Upper lobe of left lung (tissue), 6 donors: ENCODE measurements at regions not wholly inside any gene's neighbourhood (a gene's known extent, or its start where the extent isn't known, plus 50 kb on each side); places are given as distances from the start of the nearest gene placed in this dataset.

Experiments
- ATAC-seq, 2 donors: fragments of 200-7000 bp; cut with Tn5 transposase; one replicate each; pipeline ENCODE4 v1.9.1; 2022; ENCODE audit warnings: mild to moderate bottlenecking in 2 of 2, moderate library complexity in 2 of 2; ENCODE audit not compliant: low FRiP score in 2 of 2
- DNase-seq, 2 donors: peaks; one replicate each; pipeline ENCODE4 v3.0.0-alpha.2; 2019 to 2020
- H3K27ac ChIP-seq, 4 donors: fragments of 200-600 bp; sonication (generic); one replicate each; pipeline ENCODE4 v1.5.1; 2016 to 2019
- H3K27me3 ChIP-seq, 4 donors: fragments of 200-600 bp; sonication (generic); one replicate each; pipeline ENCODE4 v1.5.1; 2017 to 2019
- H3K36me3 ChIP-seq, 4 donors: fragments of 200-600 bp; sonication (generic); one replicate each; pipeline ENCODE4 v1.5.1; 2016 to 2019
- H3K4me1 ChIP-seq, 4 donors: fragments of 200-600 bp; sonication (generic); one replicate each; pipeline ENCODE4 v1.5.1; 2018 to 2019
- H3K4me3 ChIP-seq, 4 donors: fragments of 200-600 bp; sonication (generic); one replicate each; pipeline ENCODE4 v1.5.1; 2017 to 2019; ENCODE audit warnings: mild to moderate bottlenecking in 2 of 4, moderate library complexity in 1 of 4
- H3K9me3 ChIP-seq, 4 donors: fragments of 200-600 bp; sonication (generic); one replicate each; pipeline ENCODE4 v1.5.1; 2018 to 2019
- CTCF ChIP-seq, 6 experiments: fragments of 450-650 bp in 4 of 6; fragments of 200-600 bp in 2 of 6; sonication (generic) in 2 of 6; IDR thresholded peaks; one replicate each; pipeline ENCODE4 v1.5.1; 2016 to 2019; ENCODE audit warnings: antibody characterized with exemption in 6 of 6
- EP300 ChIP-seq, 4 donors: sonication (generic); formaldehyde crosslinking; IDR thresholded peaks; one replicate each; pipeline ENCODE4 v1.5.1; 2017; ENCODE audit warnings: antibody characterized with exemption in 4 of 4, control low read depth in 2 of 4
- POLR2A ChIP-seq, 4 donors: fragments of 450-650 bp; IDR thresholded peaks; one replicate each; pipeline ENCODE4 v1.5.1; 2016 to 2017; ENCODE audit warnings: antibody characterized with exemption in 4 of 4, mild to moderate bottlenecking in 2 of 4
- POLR2AphosphoS5 ChIP-seq, 2 donors: sonication (generic); formaldehyde crosslinking; IDR thresholded peaks; one replicate each; pipeline ENCODE4 v1.5.1; 2017; ENCODE audit warnings: antibody characterized with exemption in 2 of 2
- WGBS, 2 donors: methylation state at CpG; one replicate each; pipeline ENCODE4 v1.1.5; 2017 to 2018; 5-methylcytosine and 5-hydroxymethylcytosine counted together
- donor health status: DM: no; HTN: no; CAD: no; lungs with moderate emphysema.
- donor health status: DM: no; HTN: yes; CAD: no; lungs with severe emphysema.

- TF ChIP-seq POLR2AphosphoS5 (IDR thresholded peaks at IDR 0.05) (no peak), EP300 (IDR thresholded peaks at IDR 0.05) (no peak), POLR2A (IDR thresholded peaks at IDR 0.05) (no peak), CTCF (IDR thresholded peaks at IDR 0.05) (no peak)
- WGBS, 2 donors: 28 to 34% methylated on average over 2 of the region's 2 CpGs
Measured at GRCh38 chr10:83289373-83289772, 849.9 kb upstream of the GHITM start.

DNA sequence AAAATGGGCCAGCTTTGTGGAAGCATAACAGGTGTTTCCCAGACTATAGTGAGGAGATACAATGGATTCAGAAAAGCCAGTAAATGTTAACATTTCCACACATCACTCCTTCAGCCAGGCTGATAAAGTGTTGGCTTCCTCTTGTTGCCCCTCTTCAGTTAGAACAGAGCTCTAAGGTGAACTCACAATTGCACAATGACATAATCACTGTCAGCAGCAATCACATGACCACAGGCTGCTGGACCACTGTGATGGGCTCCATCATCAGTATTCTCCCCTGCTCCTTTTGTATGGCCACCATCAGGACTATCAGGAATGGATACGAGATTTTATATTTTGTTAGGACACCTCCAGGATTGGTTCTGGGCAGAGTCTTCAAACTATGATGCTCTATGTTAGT, 849.4 kb upstream of the GHITM start:
- H3K9me3 ChIP-seq: no peaks in the 10 kb centered on the region
- no peak for DNase-seq
- WGBS, 2 donors: 71 to 93% methylated on average over 1 of the region's 1 CpG
- no peak overlapping the region for H3K27ac ChIP-seq
- H3K4me3 ChIP-seq: no peak overlapping the region
- H3K36me3 ChIP-seq: no peaks in the 10 kb centered on the region
- TF ChIP-seq POLR2A (IDR thresholded peaks at IDR 0.05) (no peak), CTCF (IDR thresholded peaks at IDR 0.05) (no peak), POLR2AphosphoS5 (IDR thresholded peaks at IDR 0.05) (no peak), EP300 (IDR thresholded peaks at IDR 0.05) (no peak)
- no peaks in the 10 kb centered on the region for H3K4me1 ChIP-seq
- no peak for ATAC-seq
- no peaks in the 10 kb centered on the region for H3K27me3 ChIP-seq

More at GRCh38 chr10:83289373-83289772, 849.9 kb upstream of the GHITM start:
- Histone ChIP-seq H3K27me3 (no peaks in the 10 kb centered on the region), H3K4me3 (no peak overlapping the region), H3K36me3 (no peaks in the 10 kb centered on the region), H3K9me3 (no peaks in the 10 kb centered on the region), H3K27ac (no peak overlapping the region), H3K4me1 (no peaks in the 10 kb centered on the region)
- ATAC-seq (no peak), DNase-seq (no peak)

DNA sequence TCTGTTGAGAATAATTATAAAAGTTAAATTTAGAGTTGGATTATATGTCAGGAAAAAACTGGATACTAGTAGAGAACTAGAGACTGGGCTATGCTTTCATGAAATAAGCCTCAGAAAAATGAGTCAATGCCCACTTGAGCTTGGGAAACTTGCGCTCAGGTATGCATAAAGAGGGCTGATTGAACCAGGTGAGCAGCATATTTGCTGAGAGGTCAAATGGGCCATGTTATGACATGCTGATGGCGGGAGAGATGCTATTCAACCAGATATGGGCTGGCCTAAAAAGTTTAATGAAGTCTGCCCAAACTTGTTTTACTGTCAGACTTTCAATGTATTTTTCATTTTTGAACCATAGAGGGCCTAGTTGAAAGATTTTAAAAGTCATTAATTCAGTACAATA, 837.6 kb upstream of the GHITM start:
- no peak for TF ChIP-seq POLR2A (IDR thresholded peaks at IDR 0.05)
- TF ChIP-seq CTCF (IDR thresholded peaks at IDR 0.05): no peak
- TF ChIP-seq POLR2AphosphoS5 (IDR thresholded peaks at IDR 0.05): no peak
- Histone ChIP-seq H3K4me3 (no peak overlapping the region), H3K9me3 (no peaks in the 10 kb centered on the region), H3K27ac (no peak overlapping the region), H3K27me3 (no peaks in the 10 kb centered on the region), H3K36me3 (no peaks in the 10 kb centered on the region), H3K4me1 (no peaks in the 10 kb centered on the region)
- WGBS, 2 donors: 58 to 73% methylated on average over 2 of the region's 2 CpGs
- DNase-seq (no peak), ATAC-seq (no peak)

- no peak overlapping the region for H3K4me3 ChIP-seq
- no peak overlapping the region for H3K27ac ChIP-seq
- ATAC-seq (no peak), DNase-seq (no peak)
- H3K27me3 ChIP-seq: no peaks in the 10 kb centered on the region
- no peaks in the 10 kb centered on the region for H3K36me3 ChIP-seq
- H3K4me1 ChIP-seq: no peaks in the 10 kb centered on the region
- TF ChIP-seq EP300 (IDR thresholded peaks at IDR 0.05): no peak
- TF ChIP-seq CTCF (IDR thresholded peaks at IDR 0.05): no peak
- TF ChIP-seq POLR2AphosphoS5 (IDR thresholded peaks at IDR 0.05): no peak
- TF ChIP-seq POLR2A (IDR thresholded peaks at IDR 0.05): no peak
- 92 to 94% methylated on average over 1 of the region's 1 CpG for WGBS, 2 donors
- no peaks in the 10 kb centered on the region for H3K9me3 ChIP-seq
Measured at GRCh38 chr10:83302623-83303022, 836.7 kb upstream of the GHITM start.

DNA sequence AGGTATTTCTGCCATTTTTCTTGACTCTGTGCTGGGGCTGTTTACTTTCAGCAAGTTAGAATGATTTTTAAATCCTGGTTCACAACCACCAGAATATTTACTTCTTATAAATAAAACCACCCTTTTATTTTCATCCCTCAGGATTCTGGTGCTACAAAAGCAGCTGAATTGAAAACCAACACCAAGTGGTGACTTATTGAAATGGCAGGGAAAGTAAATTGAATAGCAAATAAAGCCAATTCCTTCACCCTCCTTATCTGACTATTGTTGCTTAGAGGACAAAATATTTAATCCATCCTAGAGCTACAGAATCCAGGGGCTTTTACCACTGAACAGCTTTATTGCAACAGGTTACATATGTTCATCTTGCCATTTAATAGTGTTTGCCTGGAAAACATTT, 828.6 kb upstream of the GHITM start:
- Histone ChIP-seq H3K4me3 (no peak overlapping the region), H3K27ac (no peak overlapping the region), H3K36me3 (no peaks in the 10 kb centered on the region), H3K9me3 (no peaks in the 10 kb centered on the region), H3K4me1 (no peaks in the 10 kb centered on the region), H3K27me3 (no peaks in the 10 kb centered on the region)
- ATAC-seq (no peak), DNase-seq (no peak)
- TF ChIP-seq EP300 (IDR thresholded peaks at IDR 0.05) (no peak), POLR2AphosphoS5 (IDR thresholded peaks at IDR 0.05) (no peak), CTCF (IDR thresholded peaks at IDR 0.05) (no peak), POLR2A (IDR thresholded peaks at IDR 0.05) (no peak)
